ENCODE measurements at regions not wholly inside any gene's neighbourhood (a gene's known extent, or its start where the extent isn't known, plus 50 kb on each side); places are given as distances from the start of the nearest gene placed in this dataset.

DNA sequence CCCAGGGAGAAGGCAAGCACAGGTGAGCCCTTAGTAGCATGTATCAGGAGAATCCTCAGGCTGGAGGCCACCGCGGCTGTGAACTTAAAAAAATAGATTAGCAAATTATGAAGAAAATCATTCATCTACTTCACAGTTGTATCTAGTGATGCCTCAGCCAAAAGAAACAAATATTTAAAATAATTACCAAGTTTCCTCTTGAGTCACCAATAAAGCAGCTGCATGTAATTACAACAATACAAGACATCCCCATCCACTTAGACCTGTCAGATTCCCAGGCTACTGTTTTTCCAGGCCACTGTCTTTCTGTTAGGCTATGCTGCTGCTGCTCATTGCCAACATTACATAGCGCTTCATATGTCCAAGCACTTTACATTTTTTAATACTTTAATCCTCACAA, 54.6 kb upstream of the PHLPP1 start:
- TF ChIP-seq, protein P1, sequence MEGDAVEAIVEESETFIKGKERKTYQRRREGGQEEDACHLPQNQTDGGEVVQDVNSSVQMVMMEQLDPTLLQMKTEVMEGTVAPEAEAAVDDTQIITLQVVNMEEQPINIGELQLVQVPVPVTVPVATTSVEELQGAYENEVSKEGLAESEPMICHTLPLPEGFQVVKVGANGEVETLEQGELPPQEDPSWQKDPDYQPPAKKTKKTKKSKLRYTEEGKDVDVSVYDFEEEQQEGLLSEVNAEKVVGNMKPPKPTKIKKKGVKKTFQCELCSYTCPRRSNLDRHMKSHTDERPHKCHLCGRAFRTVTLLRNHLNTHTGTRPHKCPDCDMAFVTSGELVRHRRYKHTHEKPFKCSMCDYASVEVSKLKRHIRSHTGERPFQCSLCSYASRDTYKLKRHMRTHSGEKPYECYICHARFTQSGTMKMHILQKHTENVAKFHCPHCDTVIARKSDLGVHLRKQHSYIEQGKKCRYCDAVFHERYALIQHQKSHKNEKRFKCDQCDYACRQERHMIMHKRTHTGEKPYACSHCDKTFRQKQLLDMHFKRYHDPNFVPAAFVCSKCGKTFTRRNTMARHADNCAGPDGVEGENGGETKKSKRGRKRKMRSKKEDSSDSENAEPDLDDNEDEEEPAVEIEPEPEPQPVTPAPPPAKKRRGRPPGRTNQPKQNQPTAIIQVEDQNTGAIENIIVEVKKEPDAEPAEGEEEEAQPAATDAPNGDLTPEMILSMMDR (IDR thresholded peaks at IDR 0.05; ENCODE audit: low read depth, low read length, missing input control): no peak
- TF ChIP-seq GABPA (IDR thresholded peaks at IDR 0.05 in 1 of 2, conservative IDR thresholded peaks at IDR 0.05 in 1 of 2) (no peak), JUND (IDR thresholded peaks at IDR 0.05) (no peak), RAD21 (IDR thresholded peaks at IDR 0.05) (no peak), TAF1 (conservative IDR thresholded peaks at IDR 0.05) (no peak), NR2F2 (IDR thresholded peaks at IDR 0.05) (no peak), SP1 (IDR thresholded peaks at IDR 0.05) (no peak)
- TF ChIP-seq, protein P2, sequence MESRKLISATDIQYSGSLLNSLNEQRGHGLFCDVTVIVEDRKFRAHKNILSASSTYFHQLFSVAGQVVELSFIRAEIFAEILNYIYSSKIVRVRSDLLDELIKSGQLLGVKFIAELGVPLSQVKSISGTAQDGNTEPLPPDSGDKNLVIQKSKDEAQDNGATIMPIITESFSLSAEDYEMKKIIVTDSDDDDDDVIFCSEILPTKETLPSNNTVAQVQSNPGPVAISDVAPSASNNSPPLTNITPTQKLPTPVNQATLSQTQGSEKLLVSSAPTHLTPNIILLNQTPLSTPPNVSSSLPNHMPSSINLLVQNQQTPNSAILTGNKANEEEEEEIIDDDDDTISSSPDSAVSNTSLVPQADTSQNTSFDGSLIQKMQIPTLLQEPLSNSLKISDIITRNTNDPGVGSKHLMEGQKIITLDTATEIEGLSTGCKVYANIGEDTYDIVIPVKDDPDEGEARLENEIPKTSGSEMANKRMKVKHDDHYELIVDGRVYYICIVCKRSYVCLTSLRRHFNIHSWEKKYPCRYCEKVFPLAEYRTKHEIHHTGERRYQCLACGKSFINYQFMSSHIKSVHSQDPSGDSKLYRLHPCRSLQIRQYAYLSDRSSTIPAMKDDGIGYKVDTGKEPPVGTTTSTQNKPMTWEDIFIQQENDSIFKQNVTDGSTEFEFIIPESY (IDR thresholded peaks at IDR 0.05): no peak
- TF ChIP-seq, protein P3, sequence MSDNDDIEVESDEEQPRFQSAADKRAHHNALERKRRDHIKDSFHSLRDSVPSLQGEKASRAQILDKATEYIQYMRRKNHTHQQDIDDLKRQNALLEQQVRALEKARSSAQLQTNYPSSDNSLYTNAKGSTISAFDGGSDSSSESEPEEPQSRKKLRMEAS (IDR thresholded peaks at IDR 0.05): no peak
- TF ChIP-seq, protein P4, sequence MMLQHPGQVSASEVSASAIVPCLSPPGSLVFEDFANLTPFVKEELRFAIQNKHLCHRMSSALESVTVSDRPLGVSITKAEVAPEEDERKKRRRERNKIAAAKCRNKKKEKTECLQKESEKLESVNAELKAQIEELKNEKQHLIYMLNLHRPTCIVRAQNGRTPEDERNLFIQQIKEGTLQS (IDR thresholded peaks at IDR 0.05): no peak
- TF ChIP-seq, protein P5, sequence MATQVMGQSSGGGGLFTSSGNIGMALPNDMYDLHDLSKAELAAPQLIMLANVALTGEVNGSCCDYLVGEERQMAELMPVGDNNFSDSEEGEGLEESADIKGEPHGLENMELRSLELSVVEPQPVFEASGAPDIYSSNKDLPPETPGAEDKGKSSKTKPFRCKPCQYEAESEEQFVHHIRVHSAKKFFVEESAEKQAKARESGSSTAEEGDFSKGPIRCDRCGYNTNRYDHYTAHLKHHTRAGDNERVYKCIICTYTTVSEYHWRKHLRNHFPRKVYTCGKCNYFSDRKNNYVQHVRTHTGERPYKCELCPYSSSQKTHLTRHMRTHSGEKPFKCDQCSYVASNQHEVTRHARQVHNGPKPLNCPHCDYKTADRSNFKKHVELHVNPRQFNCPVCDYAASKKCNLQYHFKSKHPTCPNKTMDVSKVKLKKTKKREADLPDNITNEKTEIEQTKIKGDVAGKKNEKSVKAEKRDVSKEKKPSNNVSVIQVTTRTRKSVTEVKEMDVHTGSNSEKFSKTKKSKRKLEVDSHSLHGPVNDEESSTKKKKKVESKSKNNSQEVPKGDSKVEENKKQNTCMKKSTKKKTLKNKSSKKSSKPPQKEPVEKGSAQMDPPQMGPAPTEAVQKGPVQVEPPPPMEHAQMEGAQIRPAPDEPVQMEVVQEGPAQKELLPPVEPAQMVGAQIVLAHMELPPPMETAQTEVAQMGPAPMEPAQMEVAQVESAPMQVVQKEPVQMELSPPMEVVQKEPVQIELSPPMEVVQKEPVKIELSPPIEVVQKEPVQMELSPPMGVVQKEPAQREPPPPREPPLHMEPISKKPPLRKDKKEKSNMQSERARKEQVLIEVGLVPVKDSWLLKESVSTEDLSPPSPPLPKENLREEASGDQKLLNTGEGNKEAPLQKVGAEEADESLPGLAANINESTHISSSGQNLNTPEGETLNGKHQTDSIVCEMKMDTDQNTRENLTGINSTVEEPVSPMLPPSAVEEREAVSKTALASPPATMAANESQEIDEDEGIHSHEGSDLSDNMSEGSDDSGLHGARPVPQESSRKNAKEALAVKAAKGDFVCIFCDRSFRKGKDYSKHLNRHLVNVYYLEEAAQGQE (IDR thresholded peaks at IDR 0.05): no peak
